HG02938 (cell line): ENCODE measurements at regions not wholly inside any gene's neighbourhood (a gene's known extent, or its start where the extent isn't known, plus 50 kb on each side); places are given as distances from the start of the nearest gene placed in this dataset.
A peak's percentile ranks its signal among the peaks of the same experiment; 100 is the strongest.

ENCODE experiments used
- ATAC-seq: cut with Tn5 transposase; IDR thresholded peaks from one replicate; pipeline ENCODE4 v1.9.1; 2021; ENCODE audit warnings: mild to moderate bottlenecking, moderate library complexity; ENCODE audit not compliant: unreplicated experiment

DNA sequence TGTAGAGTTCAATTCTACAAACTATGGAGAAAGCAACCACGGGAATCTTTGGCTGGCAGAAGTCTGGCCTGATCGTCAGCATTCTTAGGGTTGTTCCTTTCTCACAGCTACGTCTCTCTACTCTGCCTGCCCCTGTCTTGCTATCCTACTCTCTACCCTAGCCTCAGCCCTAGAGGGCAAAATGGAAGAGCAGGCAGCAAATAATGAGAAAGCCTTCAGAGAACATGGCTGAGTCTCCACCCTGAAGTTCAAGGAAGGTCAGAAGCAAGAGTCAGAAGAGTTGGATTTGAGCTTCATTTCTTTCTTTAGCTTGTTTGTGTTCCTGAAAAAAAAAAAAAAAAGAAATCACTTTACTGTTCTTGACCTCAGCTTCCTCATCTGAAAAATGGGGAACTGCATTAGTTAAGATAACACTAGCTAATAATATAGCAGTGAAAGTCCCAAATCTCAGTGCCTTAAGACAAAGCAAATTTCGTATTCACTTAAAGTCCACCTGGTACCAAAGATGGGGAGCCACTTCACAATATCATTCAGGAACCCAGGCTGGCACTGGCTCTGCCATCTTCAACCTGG, 50.2 kb upstream of the CCND2 start:
- ATAC-seq: no peak

DNA sequence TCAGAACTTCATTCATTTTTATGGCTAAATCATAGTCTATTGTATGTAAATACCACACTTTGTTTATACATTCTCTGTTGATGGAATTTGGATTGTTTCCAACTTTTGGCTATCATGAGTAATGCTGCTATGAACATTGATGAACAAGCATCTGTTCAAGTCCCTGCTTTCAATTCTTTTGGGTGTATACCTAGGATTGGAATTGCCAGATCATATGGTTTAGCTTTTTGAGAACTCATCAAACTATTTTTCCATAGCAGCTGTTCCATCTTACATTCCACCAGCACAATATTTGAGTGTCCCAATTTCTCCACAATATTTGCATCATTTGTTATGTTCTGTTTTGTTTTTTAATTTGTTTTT, 52.3 kb upstream of the CCND2 start:
- no peak for ATAC-seq

DNA sequence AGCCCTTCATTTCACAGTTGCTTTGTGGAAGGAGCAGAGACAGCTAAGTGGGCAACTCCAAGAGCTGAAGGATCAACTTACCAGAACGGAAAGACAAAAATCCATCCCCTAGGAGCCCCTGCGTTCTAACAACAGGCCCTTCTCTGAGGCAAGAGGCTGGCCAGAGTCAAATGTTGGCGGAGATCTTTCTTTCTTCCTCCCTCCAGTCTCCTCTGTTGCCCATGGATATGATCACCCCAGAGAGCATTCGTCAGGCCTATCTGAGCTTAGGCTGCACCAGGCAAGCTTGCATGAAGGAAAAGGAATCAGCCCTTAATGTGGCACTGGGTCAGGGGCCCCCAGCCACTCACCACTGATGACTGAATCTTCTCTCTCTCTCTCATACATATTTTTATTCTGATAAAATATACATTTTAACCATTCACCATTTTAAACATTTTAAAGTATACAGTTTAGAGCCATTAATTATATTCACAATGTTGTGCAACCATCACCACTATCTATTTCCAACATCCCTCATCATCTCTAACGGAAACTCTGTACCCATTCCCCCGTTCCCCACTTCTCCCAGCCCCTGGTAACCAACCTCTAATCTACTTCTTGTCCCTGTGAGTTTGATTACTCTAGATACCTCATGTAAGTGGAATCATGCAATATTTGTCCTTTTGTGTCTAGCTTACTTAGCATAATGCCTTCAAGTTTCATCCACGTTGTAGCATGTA, 52.9 kb upstream of the CCND2 start:
- ATAC-seq: no peak

DNA sequence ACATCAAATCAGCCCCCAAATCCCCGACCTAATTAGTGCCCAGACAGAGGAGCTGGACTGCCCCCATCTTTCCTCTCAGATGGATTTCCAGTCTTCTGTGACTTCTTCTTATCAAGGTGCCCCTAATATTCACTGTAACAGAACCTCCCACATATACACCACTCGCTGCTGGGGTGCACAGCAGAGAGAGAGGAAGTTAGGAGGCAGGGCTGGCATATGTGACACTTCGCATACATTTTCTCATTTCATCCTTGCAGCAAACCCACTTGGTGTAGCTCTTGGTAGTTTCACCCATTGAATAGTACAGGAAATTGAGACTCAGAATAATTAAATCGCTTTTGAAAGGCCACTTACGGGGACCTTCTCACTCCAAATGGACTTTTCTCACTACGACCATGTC, 56.5 kb upstream of the CCND2 start:
- no peak for ATAC-seq

DNA sequence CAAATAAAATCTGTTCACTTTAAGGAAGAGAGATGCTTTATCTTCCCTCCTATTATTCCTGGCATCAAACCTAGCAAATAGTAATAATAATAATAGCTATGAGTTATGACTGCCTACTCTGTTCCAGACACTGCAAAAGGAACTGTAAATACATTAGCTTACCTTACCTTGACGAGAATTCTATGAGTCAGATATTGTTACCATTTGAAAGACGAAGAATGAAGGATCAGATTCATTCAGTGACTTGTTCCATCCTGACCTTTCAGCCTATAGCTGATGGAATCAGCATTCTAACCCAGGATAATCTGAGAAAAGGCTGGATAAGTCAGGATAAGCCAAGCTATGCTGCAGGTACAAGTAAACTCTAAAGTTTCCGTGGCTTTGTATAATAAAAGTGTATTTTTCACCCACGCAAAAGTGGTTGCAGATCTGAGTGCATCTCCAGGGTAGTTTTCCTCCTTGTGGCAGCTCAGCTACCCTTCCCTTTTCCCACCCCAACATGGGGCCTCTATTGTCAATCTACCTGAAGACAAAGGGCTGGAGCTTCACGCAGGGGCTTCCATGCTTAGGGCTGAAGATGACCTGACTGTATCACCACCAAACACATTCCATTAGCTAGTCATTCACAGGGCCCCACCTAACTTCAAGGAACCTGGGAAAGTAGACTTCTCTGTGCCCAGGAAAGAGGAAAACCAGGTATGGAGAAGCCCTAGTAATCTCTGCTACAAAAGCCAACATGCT, 57.2 kb upstream of the CCND2 start:
- ATAC-seq: peak; percentile 5

DNA sequence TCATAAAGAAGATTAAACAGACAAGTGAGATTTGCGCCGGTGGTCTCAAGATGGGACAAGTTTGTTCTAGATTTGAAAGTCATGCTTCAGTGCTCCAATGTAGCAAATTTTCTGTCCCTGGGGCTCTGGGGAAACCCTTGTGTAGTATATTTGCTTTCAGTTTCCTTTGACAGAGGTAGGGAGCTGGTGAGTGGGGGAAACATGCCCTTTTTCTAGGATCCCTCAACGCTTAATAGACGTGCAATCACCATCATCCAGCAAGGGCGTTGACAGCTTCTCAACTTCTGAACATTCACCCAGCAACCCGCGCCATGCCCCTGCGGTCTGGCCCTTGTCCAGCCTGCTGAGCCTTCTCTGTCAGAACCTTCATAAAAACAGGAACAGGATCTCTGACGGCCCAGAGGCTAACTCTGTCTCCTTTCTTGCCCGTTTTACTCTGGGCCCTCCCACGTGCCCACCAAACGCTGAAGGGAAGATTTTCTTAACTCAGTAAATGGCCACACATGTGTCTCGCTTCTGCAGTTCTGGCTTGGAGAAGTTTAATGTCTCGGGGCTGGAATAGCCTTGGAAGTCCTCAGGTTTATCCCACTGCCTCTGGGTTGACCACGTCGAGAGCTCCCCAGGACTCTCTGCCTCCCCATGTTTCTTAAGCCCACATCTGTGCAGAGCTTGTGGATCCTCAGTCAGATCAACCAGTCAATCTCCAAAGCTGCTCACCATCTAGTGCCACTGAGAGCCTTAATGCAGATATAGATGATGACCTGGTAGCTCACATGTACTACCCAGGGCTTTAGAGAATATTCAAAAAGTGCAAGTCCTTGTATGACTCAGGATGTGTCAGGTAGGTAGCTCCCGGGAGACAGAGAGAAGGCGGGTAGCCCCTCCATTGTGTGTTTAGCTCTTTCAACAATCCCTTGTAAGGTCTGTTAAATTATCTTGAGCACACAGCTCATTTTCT, 58.1 kb upstream of the CCND2 start:
- ATAC-seq: peak; percentile 64

DNA sequence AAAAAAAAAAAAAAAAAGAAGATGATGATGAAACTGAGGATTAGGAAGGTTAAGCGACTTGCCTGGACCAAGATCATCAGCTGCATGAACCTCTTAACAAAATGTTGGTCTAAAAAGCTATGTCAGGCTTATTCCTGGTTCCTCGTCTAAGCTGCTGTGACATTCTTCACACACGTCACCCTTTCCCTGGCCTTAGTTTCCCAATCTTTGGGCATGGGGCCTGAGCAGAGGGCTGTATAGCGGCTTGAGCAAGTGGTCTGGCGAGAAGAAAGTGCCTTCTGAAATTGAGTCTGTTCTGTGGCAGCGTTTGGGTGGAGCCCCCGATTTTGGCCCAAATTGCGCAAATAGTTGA, 58.7 kb upstream of the CCND2 start:
- ATAC-seq: peak; percentile 8

DNA sequence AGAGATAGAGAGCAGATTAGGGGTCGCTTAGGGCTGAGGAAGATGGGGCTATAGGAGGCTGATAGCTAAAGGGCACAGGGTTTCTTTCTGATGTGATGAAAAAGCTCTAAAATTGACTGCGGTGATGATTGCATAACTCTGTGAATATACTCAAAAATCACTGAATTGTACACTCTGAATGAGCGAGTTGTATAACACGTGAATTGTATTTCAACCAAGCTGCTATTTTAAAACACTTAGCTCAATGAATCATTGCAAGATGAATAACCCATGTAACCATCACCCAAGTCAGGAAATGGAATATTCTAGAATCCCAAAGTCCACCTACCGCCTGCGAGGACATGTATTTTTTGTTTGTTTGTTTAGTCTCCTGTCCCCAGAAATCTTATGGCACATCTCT, 60.1 kb upstream of the CCND2 start:
- no peak for ATAC-seq

DNA sequence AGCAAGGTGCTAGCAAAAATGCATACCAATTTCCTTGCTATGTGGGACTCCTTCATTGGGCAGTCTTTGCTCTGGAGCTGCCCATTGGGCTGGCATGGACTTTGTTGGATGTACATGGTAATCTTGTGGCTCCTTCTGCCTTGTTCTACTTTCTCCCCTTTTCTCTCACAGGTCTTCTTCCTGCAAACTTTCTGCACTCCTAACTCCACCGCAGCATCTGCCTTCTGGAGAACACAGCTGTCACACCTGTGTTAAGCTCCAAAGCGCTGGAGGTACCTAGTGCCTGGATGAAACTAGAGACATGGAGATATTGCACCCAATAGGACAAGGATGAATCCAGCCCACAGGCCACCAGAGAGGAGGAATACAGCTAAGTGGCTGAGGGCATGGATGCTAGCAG, 60.7 kb upstream of the CCND2 start:
- ATAC-seq: no peak

DNA sequence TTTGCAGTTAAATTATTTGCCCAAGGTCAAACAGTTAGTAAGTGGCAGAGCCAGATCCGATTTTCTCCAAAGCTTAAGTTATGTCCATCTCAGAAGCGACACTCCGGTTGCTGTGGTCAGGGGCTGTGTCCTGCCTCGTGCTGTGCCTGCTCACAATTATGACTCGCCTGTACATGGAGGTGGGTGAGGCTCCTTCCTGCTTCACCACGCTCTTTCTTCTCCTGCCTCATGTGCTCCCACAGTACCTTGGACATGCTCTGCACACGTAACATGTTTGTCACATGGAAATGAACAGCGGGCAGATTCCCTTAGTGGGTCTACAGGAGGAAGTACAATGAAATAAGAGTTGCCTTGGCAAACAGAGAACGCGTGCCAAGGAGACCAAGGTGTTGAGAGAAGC, 62.2 kb upstream of the CCND2 start:
- no peak for ATAC-seq

DNA sequence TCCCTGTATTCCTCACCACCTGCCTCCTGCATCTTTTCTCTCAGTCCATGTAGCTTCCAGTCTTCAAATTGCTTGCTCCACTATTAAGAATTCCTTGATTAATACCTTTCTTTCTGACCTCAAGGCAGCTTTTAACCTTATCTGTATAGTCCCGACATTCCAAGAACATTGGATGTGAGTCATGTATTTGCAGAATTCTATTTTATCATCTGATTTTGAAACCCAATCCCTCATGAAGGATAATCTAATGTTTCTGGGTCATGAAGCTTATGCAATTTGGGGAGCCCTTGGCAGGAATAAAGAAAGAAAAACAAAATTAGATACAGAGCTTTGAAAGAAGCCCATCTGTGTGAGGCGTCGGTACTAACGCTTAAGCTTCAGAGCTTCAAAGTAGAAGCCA, 63.4 kb upstream of the CCND2 start:
- ATAC-seq: no peak

DNA sequence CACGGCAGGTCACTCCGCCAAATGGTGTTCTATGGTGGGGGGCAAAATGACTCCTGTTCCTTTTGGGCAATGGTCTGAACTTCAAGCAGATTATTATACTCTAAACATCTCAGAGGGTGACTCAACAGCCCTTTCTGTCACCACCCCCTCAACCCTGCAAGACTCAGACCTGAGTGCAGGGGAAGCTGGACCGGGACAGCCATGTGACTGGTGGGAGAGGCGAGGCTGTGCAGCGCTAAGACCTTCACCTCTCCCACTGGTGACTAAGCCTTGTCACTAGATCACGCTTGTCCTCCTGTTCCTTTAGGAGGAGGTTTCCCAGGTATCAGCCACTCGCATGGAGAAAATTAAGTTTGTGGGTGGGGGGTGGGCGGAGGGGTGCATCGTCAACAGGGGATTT, 67.1 kb upstream of the CCND2 start:
- ATAC-seq: no peak

DNA sequence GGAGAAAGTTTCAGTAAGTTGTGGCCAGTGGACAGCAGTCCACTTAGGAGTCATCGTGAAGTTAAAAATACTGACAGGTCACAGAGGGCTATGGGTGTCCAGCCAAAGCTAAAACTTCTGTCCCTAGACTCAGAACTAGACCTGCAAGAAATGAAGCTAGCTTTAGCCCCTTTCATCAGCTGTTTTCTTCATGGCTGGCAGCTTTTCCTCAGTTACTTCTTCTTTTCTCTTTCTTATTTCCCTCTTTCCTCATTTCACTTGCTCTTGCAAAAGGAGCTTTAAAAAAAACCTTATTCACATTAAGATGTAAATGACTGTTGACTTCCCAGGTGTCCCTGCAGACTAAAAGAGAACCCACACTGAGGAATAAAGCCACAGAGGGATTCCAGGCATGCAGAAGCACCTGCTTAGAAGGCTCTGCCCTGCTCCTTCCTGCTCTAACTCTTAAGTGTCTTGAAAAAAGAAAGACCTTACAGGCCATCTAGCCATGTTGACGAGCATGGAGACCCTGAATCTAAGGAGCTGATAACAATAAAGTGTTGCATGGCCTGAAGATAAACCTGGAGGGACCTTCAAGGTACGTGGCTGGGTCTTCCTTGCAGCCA, 69.7 kb upstream of the CCND2 start:
- ATAC-seq: no peak

DNA sequence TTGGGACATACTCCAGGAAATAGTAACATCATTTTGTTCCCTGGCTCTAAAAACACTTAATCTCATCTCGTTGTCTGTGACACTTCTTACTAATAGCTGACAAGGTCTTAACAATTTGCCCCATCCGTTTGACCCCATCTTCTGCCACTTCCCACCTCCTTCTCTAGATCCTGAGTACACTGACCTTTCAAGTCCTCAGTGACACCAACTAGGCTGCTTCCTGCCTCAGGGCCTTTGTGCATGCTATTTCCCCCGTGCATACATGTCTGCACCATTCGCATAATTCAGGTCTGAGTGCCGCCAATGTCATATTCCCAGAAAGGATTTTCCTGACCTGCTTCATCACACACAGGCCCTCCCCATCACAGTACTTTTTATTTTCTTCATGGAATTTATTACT, 70.6 kb upstream of the CCND2 start:
- no peak for ATAC-seq

DNA sequence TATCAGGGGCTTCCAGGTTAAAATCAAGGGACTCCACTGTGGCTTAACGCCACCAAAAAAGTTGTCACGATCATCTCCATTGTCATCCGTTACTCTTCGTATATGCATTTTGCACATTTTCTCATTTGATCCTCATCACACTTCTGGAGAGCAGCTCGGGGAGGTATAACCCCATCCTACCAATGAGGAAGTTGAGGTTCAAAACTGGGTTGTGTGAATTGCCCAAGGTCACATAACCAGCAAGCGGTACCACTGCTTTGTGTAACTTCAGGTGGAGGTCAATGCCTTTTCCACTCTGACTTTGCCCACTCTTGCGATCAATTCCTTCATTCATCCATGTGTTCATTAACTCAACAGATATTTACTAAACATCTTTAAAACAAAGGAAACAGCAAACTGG, 71.1 kb upstream of the CCND2 start:
- no peak for ATAC-seq

DNA sequence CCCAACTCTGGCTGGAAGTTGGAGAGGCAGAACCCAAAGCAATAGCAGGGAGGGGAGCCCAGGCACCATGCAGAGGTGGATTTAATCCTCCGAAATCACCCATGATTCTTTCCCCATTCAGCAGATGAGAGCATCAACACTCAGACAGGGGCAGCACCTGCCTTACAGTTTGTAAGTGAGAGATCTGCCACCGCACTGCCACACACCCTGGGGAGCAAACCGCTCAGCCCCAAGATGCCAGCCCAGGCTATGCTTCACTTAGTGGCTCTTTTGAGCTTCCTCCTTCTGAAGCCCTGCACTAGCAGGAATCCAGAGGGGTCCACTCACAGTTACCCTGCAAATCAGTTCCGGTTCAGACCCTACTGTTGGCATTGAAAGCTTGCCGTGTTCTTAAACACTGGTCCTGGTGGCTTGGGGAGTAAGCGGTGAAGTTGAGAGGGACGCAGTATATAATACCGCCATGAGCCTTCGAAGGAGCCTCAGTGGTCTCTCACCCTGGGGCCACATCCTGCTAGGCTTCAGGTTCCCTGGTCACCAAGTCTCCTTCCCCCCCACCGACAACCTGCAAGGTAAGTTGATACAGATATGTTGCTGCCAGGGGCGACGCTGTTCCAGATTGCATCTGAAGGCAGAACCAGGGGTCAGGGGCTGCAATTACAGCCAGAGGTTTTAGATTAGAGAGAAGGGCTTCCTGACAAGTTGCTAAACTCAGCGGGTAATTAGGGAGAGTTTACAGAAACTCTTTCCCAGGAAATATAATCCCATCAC, 72.0 kb upstream of the CCND2 start:
- no peak for ATAC-seq

DNA sequence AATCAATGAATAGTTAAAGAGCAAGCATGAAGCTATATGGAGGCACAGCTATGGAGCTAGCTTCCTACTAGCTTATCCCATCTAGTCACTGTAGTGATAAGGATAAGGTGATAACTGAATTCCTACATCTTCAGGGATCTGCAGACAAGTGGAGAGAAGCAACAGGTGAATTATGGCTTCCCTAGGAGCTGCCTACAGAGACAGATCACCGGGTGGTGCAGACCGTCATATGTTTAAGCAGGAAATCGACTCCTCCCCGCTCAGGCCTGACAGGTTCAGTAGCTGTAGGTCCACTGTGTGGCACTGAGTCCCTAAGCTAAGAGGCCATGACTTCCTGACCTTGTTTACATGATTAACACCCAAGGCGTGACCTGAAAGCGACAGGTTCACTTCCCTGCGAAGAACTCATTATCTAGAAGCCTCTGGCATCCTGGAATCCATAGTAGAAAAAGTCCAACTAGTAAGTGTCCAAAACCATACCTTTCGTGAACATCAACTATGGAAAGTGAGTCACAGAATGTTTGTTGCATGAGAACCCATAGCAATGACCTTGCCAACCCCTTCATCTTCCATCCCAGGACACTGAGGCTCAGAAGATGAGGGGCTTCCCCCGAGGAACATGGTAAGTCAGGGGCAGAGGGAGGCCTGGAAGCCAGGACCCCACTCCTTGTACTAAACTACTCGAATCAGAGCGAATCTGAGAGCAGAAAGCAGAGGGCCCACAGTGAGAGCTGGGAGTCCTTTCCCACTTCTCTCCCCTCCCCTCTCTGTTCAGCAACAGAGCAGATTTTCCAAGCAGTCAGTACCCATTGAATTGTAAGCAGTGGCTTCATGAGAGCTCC, 75.4 kb upstream of the CCND2 start:
- no peak for ATAC-seq

DNA sequence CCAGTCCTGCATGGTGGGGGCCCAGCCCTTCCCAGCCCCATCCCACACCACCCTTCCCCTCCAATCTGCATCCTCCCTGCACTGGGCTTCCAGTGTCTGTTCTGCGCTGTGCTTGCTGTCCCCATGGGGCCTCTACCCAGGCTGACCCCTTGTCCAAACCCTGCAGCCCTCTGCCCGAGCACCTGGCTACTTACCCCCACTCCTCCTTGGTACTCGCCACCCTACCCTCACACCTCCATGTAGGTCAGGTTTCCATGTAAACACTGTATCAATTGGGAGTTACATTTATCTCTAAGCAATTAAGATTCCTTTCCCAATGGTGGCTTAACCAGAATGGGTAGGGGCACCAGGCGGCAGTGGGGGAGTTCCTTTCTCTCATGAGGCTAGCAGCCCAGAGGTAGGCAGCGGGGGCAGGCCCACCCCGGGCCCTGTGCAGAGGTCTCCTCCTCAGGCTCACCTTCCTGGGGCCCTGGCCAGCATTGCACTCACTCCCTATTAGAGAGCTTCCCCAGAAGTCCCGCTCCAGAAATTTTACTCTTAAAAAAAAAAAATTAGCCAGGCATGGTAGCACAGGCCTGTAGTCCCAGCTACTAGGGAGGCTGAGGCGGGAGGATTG, 76.6 kb upstream of the CCND2 start:
- no peak for ATAC-seq

DNA sequence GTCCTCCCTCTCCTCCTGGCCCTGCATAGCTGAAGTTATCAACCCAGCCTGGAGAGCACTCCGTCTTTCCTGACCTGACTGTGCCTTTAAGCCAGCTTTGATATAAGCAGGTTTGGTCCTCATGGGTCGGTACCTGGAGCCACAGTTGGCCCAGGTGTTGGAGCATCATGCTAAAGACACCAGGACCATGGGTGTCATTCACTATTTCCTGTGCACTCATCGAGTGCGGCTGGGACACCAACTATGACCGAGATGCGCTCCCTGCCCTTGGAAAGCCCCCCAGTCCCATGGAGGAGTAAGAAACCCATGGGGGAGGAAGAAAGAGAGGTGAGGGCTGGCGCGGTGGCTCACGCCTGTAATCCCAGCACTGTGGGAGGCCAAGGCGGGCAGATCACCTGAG, 78.9 kb upstream of the CCND2 start:
- ATAC-seq: no peak
